Liver (tissue), 8 donors: ENCODE measurements at regions not wholly inside any gene's neighbourhood (a gene's known extent, or its start where the extent isn't known, plus 50 kb on each side); places are given as distances from the start of the nearest gene placed in this dataset.

Source experiments
- DNase-seq: peaks from one replicate; pipeline ENCODE4 v3.0.0-alpha.2; 2017; ENCODE audit warnings: low spot score
- H3K27ac ChIP-seq, 2 donors: one replicate each; pipeline ENCODE4 v1.7.0; 2013; ENCODE audit warnings: inconsistent platforms in 2 of 2, low read length in 2 of 2, control low read depth in 1 of 2, low read depth in 1 of 2, mild to moderate bottlenecking in 1 of 2
- H3K27me3 ChIP-seq, 4 donors: one replicate each; pipeline versions ENCODE4 v1.6.1 to v1.7.0; 2013; ENCODE audit warnings: low read length in 3 of 4, inconsistent platforms in 1 of 4, mild to moderate bottlenecking in 1 of 4, moderate library complexity in 1 of 4; ENCODE audit not compliant: control insufficient read depth in 4 of 4, insufficient read depth in 4 of 4
- H3K36me3 ChIP-seq, 4 donors: one replicate each; pipeline versions ENCODE4 v1.6.1 to v1.7.0; 2013; ENCODE audit warnings: low read length in 3 of 4, mild to moderate bottlenecking in 3 of 4, low read depth in 1 of 4, moderate library complexity in 1 of 4; ENCODE audit not compliant: control insufficient read depth in 4 of 4, insufficient read depth in 3 of 4
- H3K4me1 ChIP-seq, 4 donors: one replicate each; pipeline versions ENCODE4 v1.6.1 to v1.7.0; 2013; ENCODE audit warnings: low read length in 3 of 4, mild to moderate bottlenecking in 3 of 4, moderate library complexity in 1 of 4; ENCODE audit not compliant: control insufficient read depth in 4 of 4, insufficient read depth in 4 of 4
- H3K4me3 ChIP-seq, 3 donors: one replicate each; pipeline versions ENCODE4 v1.6.1 to v1.7.0; 2013; ENCODE audit warnings: low read length in 3 of 3, control low read depth in 1 of 3, low read depth in 1 of 3, mild to moderate bottlenecking in 1 of 3
- H3K9ac ChIP-seq, 2 donors: one replicate each; pipeline ENCODE4 v1.7.0; 2013; ENCODE audit warnings: low read length in 2 of 2, mild to moderate bottlenecking in 2 of 2, moderate library complexity in 2 of 2, control low read depth in 1 of 2, low read depth in 1 of 2
- H3K9me3 ChIP-seq, 4 donors: one replicate each; pipeline versions ENCODE4 v1.6.1 to v1.7.0; 2013; ENCODE audit warnings: low read length in 3 of 4; ENCODE audit not compliant: control insufficient read depth in 4 of 4
- ATF3 ChIP-seq: IDR thresholded peaks from 2 replicates; pipeline ENCODE4 v1.6.1; 2016; ENCODE audit warnings: antibody characterized with exemption
- EGR1 ChIP-seq, 2 donors: IDR thresholded peaks; 2 replicates each; pipeline ENCODE4 v1.6.1; 2016 to 2018; ENCODE audit warnings: antibody characterized with exemption in 2 of 2, low read depth in 2 of 2
- FOXA1 ChIP-seq: IDR thresholded peaks from 2 replicates; pipeline ENCODE4 v1.6.1; 2016; ENCODE audit warnings: antibody characterized with exemption
- FOXA2 ChIP-seq: IDR thresholded peaks from 2 replicates; pipeline ENCODE4 v1.6.1; 2016; ENCODE audit warnings: antibody characterized with exemption
- HNF4A ChIP-seq, 2 donors: conservative IDR thresholded peaks; 2 replicates each; pipeline ENCODE4 v1.6.1; 2016; ENCODE audit warnings: antibody characterized with exemption in 2 of 2, mild to moderate bottlenecking in 2 of 2
- HNF4G ChIP-seq: IDR thresholded peaks from 2 replicates; pipeline ENCODE4 v1.6.1; 2016; ENCODE audit warnings: antibody characterized with exemption
- NR2F2 ChIP-seq: IDR thresholded peaks from 2 replicates; pipeline ENCODE4 v1.6.1; 2016; ENCODE audit warnings: antibody characterized with exemption
- RXRA ChIP-seq, 2 donors: IDR thresholded peaks; 2 replicates each; pipeline ENCODE4 v1.6.1; 2017 to 2018; ENCODE audit warnings: antibody characterized with exemption in 2 of 2, mild to moderate bottlenecking in 1 of 2
- SP1 ChIP-seq: IDR thresholded peaks from 2 replicates; pipeline ENCODE4 v1.6.1; 2018; ENCODE audit warnings: antibody characterized with exemption, mild to moderate bottlenecking
- TAF1 ChIP-seq: conservative IDR thresholded peaks from 2 replicates; pipeline ENCODE4 v1.6.1; 2016; ENCODE audit warnings: antibody characterized with exemption, mild to moderate bottlenecking
- YY1 ChIP-seq: IDR thresholded peaks from 2 replicates; pipeline ENCODE4 v1.6.1; 2016; ENCODE audit warnings: antibody characterized with exemption, mild to moderate bottlenecking
- WGBS: extraction: QIAGEN DNeasy Blood & Tissue Kit; methylation state at CpG from one replicate; pipeline ENCODE4 v1.1.7; 2013; 5-methylcytosine and 5-hydroxymethylcytosine counted together
- TF ChIP-seq, protein P1 (sequence below): IDR thresholded peaks from 2 replicates; pipeline ENCODE4 v1.6.1; 2016; ENCODE audit warnings: antibody characterized with exemption
- TF ChIP-seq, protein P2 (sequence below): IDR thresholded peaks from 2 replicates; pipeline ENCODE4 v1.6.1; 2016; ENCODE audit warnings: antibody characterized with exemption
- TF ChIP-seq, protein P3 (sequence below): fragments of 150-350 bp; IDR thresholded peaks from 2 replicates; pipeline ENCODE4 v1.5.1; 2017; ENCODE audit warnings: improper control_type of control experiment, low read depth, low read length; ENCODE audit not compliant: missing input control
- donor health status: healthy.
- donor health status: healthy.
- donor health status: healthy.
- donor health status: healthy.
- donor health status: healthy.

DNA sequence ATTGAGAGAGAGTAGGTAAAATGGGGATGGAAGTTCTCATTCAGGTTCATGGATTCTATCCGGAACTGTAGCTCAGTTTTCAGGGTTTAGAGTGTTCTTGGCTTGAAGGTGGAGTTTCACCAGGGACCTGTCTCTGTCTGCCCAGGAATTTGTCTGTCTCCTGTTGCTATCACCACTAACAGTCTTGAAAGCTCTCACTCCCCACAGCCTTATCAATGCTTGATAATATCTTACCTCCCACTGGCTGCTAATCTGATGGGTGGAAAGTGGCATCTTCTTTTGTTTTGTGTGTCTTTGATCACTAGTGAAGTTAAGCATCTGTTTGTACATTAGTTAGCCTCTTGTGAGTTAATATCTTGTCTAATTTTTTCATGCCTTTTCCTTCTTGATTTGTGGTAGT is 60.3 kb upstream of the TSPAN11 start (continued):
- TF ChIP-seq, protein P1, sequence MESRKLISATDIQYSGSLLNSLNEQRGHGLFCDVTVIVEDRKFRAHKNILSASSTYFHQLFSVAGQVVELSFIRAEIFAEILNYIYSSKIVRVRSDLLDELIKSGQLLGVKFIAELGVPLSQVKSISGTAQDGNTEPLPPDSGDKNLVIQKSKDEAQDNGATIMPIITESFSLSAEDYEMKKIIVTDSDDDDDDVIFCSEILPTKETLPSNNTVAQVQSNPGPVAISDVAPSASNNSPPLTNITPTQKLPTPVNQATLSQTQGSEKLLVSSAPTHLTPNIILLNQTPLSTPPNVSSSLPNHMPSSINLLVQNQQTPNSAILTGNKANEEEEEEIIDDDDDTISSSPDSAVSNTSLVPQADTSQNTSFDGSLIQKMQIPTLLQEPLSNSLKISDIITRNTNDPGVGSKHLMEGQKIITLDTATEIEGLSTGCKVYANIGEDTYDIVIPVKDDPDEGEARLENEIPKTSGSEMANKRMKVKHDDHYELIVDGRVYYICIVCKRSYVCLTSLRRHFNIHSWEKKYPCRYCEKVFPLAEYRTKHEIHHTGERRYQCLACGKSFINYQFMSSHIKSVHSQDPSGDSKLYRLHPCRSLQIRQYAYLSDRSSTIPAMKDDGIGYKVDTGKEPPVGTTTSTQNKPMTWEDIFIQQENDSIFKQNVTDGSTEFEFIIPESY: no peak

DNA sequence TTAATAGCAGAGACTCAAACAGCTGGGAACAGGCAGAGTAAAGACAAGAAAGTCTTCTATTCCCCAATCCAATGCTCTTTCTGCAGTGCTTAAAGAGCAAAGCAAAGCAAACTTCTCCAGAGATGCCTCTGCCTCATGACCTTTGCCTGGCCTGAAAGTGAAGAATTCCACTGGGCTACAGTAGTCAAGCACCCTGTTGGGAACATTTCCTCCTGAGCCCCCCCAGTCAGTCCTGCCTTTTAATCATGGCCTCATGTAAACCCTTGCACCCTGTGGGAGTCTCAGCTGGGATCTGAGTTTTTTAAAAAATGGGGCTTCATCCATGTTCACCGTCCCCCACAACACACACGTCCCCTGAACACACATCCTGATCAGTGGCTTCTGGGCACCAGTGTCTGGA is 62.7 kb upstream of the TSPAN11 start:
- Histone ChIP-seq H3K36me3 (peaks cover 0 to 2% (median 0%) of the 10 kb centered on the region in 4 donors), H3K27ac (no peak overlapping the region), H3K9ac (no peak overlapping the region), H3K27me3 (no peaks in the 10 kb centered on the region), H3K4me1 (no peaks in the 10 kb centered on the region), H3K9me3 (peaks cover 0 to 6% (median 3%) of the 10 kb centered on the region in 4 donors), H3K4me3 (no peak overlapping the region)
- 83% methylated on average over 2 of the region's 2 CpGs for WGBS
- TF ChIP-seq YY1 (no peak), FOXA2 (no peak), RXRA (IDR thresholded peaks at IDR 0.05) (no peak), TAF1 (no peak), HNF4A (conservative IDR thresholded peaks at IDR 0.05) (no peak), FOXA1 (no peak)
- TF ChIP-seq, protein P2, sequence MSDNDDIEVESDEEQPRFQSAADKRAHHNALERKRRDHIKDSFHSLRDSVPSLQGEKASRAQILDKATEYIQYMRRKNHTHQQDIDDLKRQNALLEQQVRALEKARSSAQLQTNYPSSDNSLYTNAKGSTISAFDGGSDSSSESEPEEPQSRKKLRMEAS: no peak
- TF ChIP-seq, protein P1: no peak
- TF ChIP-seq, protein P3, sequence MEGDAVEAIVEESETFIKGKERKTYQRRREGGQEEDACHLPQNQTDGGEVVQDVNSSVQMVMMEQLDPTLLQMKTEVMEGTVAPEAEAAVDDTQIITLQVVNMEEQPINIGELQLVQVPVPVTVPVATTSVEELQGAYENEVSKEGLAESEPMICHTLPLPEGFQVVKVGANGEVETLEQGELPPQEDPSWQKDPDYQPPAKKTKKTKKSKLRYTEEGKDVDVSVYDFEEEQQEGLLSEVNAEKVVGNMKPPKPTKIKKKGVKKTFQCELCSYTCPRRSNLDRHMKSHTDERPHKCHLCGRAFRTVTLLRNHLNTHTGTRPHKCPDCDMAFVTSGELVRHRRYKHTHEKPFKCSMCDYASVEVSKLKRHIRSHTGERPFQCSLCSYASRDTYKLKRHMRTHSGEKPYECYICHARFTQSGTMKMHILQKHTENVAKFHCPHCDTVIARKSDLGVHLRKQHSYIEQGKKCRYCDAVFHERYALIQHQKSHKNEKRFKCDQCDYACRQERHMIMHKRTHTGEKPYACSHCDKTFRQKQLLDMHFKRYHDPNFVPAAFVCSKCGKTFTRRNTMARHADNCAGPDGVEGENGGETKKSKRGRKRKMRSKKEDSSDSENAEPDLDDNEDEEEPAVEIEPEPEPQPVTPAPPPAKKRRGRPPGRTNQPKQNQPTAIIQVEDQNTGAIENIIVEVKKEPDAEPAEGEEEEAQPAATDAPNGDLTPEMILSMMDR: no peak
- no peak for DNase-seq

DNA sequence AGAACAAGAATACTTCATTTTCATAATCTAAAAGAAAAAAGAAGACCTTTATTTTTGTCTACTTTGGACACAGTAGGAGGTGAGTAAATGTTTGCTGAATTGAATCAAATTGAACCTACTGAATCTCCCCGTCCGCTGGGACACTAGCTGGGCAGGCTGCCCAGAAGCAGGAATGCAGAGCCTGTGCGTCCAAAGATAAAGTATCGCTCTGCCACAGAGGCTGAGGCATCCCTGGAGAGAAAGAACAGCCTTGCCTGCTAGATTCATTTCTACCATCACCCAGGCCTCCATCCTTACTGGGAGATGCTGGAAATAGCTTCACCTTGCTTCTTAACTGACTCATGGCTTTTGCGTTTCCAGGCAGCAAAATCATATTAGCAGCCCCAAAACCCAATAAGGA is 64.1 kb upstream of the TSPAN11 start:
- Histone ChIP-seq H3K9ac (no peak overlapping the region), H3K27ac (no peak overlapping the region), H3K9me3 (peaks cover 0 to 6% (median 3%) of the 10 kb centered on the region in 4 donors), H3K27me3 (no peaks in the 10 kb centered on the region), H3K36me3 (peaks cover 0 to 2% (median 0%) of the 10 kb centered on the region in 4 donors), H3K4me1 (no peaks in the 10 kb centered on the region), H3K4me3 (no peak overlapping the region)
- no peak for DNase-seq
- 34% methylated on average over 5 of the region's 5 CpGs for WGBS
- no peak for TF ChIP-seq HNF4A (conservative IDR thresholded peaks at IDR 0.05)
- no peak for TF ChIP-seq NR2F2
- no peak for TF ChIP-seq EGR1 (IDR thresholded peaks at IDR 0.05; ENCODE audit: low read depth in 2 of 2)
- TF ChIP-seq FOXA2: no peak
- TF ChIP-seq, protein P3: no peak
- no peak for TF ChIP-seq RXRA (IDR thresholded peaks at IDR 0.05)
- TF ChIP-seq, protein P1: no peak
- TF ChIP-seq SP1: no peak
- TF ChIP-seq, protein P2: no peak
- no peak for TF ChIP-seq FOXA1
- no peak for TF ChIP-seq HNF4G
- TF ChIP-seq ATF3: no peak
